GM23338 (cell line): ENCODE measurements at regions not wholly inside any gene's neighbourhood (a gene's known extent, or its start where the extent isn't known, plus 50 kb on each side); places are given as distances from the start of the nearest gene placed in this dataset.

Experiments
- CREB1 ChIP-seq: fragments of 250-450 bp; sonication (Bioruptor Pico); IDR thresholded peaks from 2 replicates; pipeline ENCODE4 v1.5.0; 2020; ENCODE audit warnings: low read depth, mild to moderate bottlenecking, moderate library complexity
- EZH2 ChIP-seq: fragments of 200-600 bp; sonication (generic); IDR thresholded peaks from one replicate; pipeline ENCODE4 v1.8.0; 2017; ENCODE audit warnings: antibody characterized with exemption, mild to moderate bottlenecking, low read depth; ENCODE audit not compliant: unreplicated experiment
- POLR2AphosphoS5 ChIP-seq: IDR thresholded peaks from 2 replicates; pipeline ENCODE4 v1.6.1; 2016; ENCODE audit warnings: antibody characterized with exemption, low read depth
- ZNF114 ChIP-seq: fragments of 250-450 bp; sonication (Bioruptor Pico); IDR thresholded peaks from 2 replicates; pipeline ENCODE4 v1.5.0; 2020; ENCODE audit warnings: mild to moderate bottlenecking, moderate library complexity
- TF ChIP-seq, protein P1 (sequence below), 2 experiments: fragments of 200-600 bp in 1 of 2; sonication (generic) in 1 of 2; conservative IDR thresholded peaks; 2 replicates each; pipeline versions ENCODE4 v1.5.1 to v1.6.1; 2016 to 2017; ENCODE audit warnings: antibody characterized with exemption in 2 of 2, low read depth in 2 of 2, mild to moderate bottlenecking in 2 of 2, moderate library complexity in 1 of 2

DNA sequence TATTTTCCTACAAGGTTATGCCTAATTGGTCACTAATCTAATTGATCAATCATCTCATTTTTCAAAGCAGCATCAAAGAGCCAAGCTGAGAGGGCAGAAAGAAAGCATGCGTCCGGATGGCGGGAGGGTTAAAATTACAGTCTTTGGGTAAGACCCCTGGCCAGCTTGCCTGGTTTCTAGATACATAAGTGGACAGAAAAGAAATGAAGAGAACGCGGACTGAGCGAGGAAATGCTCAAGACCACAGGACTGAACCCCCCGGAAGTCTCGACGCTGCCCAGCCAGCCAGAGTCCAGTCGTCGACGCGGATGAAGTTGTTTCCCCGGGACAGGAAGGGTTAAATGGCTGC is 297.2 kb downstream of the OMA1 start:
- TF ChIP-seq ZNF114 (CRISPR knock-in tag) (no peak), POLR2AphosphoS5 (no peak), EZH2 (no peak), CREB1 (CRISPR knock-in tag) (no peak)
- TF ChIP-seq, protein P1, sequence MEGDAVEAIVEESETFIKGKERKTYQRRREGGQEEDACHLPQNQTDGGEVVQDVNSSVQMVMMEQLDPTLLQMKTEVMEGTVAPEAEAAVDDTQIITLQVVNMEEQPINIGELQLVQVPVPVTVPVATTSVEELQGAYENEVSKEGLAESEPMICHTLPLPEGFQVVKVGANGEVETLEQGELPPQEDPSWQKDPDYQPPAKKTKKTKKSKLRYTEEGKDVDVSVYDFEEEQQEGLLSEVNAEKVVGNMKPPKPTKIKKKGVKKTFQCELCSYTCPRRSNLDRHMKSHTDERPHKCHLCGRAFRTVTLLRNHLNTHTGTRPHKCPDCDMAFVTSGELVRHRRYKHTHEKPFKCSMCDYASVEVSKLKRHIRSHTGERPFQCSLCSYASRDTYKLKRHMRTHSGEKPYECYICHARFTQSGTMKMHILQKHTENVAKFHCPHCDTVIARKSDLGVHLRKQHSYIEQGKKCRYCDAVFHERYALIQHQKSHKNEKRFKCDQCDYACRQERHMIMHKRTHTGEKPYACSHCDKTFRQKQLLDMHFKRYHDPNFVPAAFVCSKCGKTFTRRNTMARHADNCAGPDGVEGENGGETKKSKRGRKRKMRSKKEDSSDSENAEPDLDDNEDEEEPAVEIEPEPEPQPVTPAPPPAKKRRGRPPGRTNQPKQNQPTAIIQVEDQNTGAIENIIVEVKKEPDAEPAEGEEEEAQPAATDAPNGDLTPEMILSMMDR (conservative IDR thresholded peaks at IDR 0.05; ENCODE audit: low read depth in 2 of 2) = no peak
